ELF-1 (cell line): ENCODE measurements at regions not wholly inside any gene's neighbourhood (a gene's known extent, or its start where the extent isn't known, plus 50 kb on each side); places are given as distances from the start of the nearest gene placed in this dataset.

Experiments used
- DNase-seq: peaks from one replicate; pipeline ENCODE4 v3.0.0-alpha.2; 2016; ENCODE audit warnings: low read depth, low spot score

GRCh38 chr1:169012416-169012815 lies 94.1 kb upstream of the ATP1B1 start:
- DNase-seq = no peak

- DNase-seq = no peak
Measured at GRCh38 chr1:169013821-169014220, 92.7 kb upstream of the ATP1B1 start.

- DNase-seq = no peak
Measured at GRCh38 chr1:169015464-169015863, 91.0 kb upstream of the ATP1B1 start.

GRCh38 chr1:169018751-169019150 lies 87.7 kb upstream of the ATP1B1 start:
- no peak for DNase-seq

- no peak for DNase-seq
Measured at GRCh38 chr1:169019419-169020058, 87.0 kb upstream of the ATP1B1 start.

- DNase-seq = no peak
Measured at GRCh38 chr1:169020684-169021083, 85.8 kb upstream of the ATP1B1 start.

- DNase-seq = no peak
Measured at GRCh38 chr1:169022648-169023047, 83.8 kb upstream of the ATP1B1 start.

- DNase-seq = no peak
Measured at GRCh38 chr1:169024255-169024654, 82.2 kb upstream of the ATP1B1 start.

GRCh38 chr1:169024800-169025271 lies 81.7 kb upstream of the ATP1B1 start:
- DNase-seq = no peak

GRCh38 chr1:169025412-169025811 lies 81.1 kb upstream of the ATP1B1 start:
- DNase-seq = no peak

GRCh38 chr1:169027607-169028320 lies 78.7 kb upstream of the ATP1B1 start:
- no peak for DNase-seq

- no peak for DNase-seq
Measured at GRCh38 chr1:169031566-169032224, 74.8 kb upstream of the ATP1B1 start.

GRCh38 chr1:169041366-169041765 lies 65.1 kb upstream of the ATP1B1 start:
- no peak for DNase-seq

- DNase-seq = no peak
Measured at GRCh38 chr1:169042377-169042776, 64.1 kb upstream of the ATP1B1 start.

GRCh38 chr1:169043823-169044222 lies 62.7 kb upstream of the ATP1B1 start:
- no peak for DNase-seq

- DNase-seq = no peak
Measured at GRCh38 chr1:169044296-169044695, 62.2 kb upstream of the ATP1B1 start.

GRCh38 chr1:169044971-169045370 lies 61.5 kb upstream of the ATP1B1 start:
- no peak for DNase-seq

- no peak for DNase-seq
Measured at GRCh38 chr1:169046671-169047070, 59.8 kb upstream of the ATP1B1 start.

- no peak for DNase-seq
Measured at GRCh38 chr1:169047074-169047473, 59.4 kb upstream of the ATP1B1 start.

GRCh38 chr1:169048043-169048442 lies 58.4 kb upstream of the ATP1B1 start:
- DNase-seq = no peak

GRCh38 chr1:169049258-169049938 lies 57.1 kb upstream of the ATP1B1 start:
- no peak for DNase-seq

GRCh38 chr1:169051171-169051570 lies 55.3 kb upstream of the ATP1B1 start:
- DNase-seq = no peak
